Activated CD4-positive, alpha-beta T cell treated with anti-CD3 and anti-CD28 coated beads, Interleukin-2, amount 50 U/mL, for 24 hours (primary cell): ENCODE measurements at regions not wholly inside any gene's neighbourhood (a gene's known extent, or its start where the extent isn't known, plus 50 kb on each side); places are given as distances from the start of the nearest gene placed in this dataset.

Experiments
- DNase-seq, 2 donors: peaks; one replicate each; pipeline ENCODE4 v3.0.0-alpha.2; 2020; ENCODE audit warnings: low read depth in 1 of 2, low spot score in 1 of 2

DNA sequence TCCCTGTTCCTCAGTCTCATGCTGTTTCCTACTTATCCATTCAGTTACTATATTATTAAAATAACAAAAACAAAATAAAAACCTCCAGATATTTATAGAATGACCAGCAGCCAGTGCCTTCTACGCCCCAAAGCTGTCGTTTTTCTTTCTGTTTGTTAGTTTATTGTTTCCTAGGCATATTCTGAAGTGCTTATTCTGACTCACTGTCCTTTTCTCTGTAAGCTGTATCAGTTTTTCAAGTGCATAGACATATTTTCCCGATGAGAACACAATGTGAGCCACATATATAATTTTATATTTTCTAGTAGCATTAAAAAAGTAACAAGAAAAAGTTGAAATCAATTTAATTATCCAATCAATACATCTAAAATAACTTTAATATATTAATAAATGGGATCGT, 2158.6 kb upstream of the TENM3 start:
- DNase-seq, result no peak

DNA sequence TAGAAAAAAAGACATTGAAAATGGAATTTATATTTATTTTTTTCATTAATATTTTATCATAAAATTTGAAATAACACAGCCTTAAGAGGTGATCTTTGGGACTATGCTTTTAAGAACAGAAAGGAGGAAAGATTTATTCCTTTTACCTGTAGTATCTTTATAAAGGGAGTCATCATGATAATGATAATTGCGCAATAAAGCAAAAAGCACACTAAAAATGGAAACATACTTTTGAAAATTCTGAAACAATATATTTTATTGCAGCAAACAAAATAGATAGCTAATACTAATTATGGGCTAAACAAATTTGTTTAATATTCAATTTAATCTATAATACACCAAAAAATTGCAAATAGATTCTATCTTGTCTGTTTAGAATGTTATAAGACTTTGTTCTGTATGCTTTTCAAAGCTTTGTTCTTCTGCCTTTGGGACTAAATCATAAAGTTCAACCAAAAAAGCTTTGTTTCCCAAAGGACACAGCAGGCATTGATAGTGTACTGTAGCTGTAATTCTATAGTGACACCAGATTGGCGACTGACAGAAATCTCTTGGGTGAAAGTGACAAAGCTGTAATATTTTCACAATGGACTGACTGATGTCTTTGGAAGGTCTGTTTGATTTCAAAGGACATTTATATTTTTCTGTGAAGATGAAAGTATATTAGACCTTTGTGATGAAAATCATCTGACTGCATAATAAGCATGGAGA, 2156.6 kb upstream of the TENM3 start:
- DNase-seq, result no peak

DNA sequence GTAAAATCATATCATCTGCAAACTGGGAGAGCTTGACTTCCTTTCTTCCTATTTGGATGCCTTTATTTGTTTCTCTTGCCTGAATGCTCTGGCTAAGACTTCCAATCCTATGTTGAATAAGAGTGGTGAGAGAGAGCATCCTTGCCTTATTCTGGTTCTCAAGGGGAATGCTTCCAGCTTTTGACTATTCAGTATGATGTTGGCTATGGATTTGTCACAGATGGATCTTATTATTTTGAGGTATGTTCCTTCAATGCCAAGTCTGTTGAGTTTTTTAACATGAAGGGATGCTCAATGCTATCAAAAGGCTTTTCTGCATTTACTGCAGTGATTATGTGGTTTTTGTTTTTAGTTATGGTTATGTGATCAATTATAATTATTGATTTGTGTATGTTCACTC, 2144.6 kb upstream of the TENM3 start:
- DNase-seq, result no peak

DNA sequence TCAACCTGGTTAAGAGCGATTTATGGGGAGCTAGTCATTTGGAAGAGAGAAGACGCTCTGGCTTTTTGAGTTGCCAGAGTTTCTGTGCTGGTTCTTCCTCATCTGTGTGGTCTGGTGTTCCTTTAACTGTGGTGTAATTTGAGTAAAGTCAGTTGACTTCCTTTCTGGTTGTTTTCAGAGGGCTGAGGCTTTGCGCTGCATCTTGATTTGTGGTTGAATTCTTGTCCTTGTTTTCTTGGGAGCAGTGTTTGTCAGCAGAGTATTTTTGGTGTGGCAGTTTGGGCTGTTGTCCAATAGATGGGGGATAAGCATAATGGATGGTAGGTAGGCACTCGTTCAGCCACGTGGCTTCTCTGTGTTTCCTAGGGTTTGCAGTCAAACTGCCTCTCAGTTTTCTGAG, 2143.2 kb upstream of the TENM3 start:
- DNase-seq, result no peak

DNA sequence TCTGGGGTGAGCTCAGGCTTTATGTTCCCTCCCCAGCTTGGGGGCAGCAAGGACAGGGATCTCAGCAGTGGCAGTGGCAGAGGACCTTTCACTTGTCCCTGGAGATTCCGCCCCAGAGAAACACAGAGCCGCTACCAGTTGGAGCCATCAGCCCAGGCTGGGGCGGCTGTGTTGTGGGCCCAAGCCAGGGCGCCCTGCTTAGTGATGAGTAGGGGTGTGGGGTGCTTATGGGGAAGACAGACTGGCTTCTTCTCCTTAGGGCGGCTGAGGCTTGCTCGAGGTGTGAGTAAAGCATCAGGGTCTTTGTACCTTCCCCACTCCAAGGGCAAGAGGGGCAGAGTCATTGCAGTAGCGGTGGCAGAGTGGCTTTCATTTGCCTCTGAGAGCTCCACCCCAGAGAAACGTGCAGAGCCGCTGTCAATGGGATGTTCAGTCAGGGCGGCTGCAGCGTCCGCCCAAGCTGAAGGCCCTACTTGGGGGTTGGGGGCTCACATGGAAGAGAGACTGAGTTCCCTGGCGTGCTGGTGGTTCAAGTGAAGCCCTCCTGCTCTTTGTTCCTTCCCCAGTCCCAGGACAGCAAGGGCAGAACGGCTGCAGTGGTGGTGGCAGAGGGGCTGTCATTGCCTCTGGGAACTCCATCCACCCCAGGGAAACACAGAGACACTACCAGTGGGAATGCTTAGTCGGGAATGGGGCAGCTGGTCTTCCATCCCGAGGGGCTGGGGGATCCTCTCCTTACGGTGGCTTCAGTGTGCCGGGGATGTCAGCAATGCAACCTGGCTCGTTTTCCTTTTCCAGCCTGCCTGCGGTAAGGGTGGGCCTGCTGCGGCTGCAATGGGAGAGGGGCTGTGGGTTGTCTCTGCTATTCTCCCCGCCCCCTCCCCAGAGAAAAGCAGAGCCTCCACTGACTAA, 2142.5 kb upstream of the TENM3 start:
- DNase-seq, result no peak

DNA sequence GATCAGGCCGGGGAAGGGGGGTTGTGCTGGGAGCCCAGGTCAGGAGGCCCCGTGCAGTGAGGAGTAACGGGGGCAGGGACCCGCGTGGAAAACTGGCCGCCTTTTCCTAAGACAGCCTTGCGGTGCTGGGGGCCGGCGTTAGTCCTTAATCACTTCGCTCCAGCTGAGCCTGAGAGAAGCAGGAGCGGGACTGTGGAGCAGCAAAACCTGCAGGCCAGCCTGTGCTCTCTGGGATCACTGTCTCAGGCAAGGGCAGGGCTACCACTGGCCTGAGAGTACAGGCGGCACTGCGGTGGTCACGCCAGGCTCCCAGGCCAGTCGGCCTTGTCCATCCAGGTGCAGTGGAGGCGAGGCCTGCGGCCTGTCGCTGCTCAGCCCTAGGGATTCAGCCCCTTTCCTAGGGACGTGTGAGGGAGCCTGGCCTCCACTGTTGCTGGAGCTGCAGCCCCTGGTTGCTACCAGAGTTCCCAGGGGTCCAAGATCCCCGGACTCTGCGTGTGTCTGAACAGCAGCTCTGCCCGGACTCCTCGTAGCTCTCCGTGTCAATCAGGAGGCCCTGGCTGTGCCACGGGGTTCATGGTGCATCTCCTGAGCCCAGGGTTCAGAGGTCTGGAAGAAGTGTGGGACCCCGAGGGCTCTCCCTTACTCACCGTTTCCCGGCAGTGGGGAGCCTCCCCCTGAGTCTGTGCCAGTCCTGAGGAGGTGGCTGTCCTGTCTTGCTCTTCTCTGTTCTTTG, 2141.7 kb upstream of the TENM3 start:
- no peak for DNase-seq

DNA sequence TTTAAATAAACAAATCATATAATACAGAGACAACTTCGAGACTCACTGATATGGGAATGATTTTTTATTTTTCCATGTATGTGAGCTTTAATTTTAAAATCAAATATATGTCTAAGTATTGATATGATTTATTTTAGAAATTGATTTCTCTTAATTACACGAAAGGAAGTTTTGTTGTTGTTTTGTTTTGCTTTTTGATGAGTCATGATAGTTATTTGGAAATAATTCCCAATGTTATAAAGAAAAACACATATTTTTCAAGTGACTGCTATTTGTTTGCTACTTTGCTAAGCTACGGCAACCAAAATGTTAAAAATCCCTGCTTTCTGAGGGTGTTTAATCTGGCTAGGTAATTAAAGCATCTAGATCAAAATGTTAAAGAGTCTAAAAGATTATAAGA, 2139.4 kb upstream of the TENM3 start:
- DNase-seq, result no peak

DNA sequence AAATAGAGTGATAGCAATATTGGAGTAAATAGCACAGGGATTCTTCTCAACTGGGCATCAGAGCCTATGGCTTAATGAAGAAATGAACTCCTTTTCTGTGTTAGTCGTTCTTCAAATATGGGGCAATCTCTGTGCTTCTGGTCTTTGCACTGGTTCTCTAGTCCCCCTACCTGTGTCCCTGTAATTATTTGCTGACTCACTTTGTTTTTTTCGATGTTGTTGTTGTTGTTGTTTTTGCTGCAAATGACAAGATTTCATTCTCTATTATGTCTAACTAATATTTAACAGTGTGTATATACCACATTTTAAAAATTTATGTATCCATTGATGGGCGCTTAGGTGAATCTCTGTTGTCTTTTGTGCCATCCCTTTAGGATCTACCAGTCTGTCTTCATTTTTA, 2137.8 kb upstream of the TENM3 start:
- no peak for DNase-seq

DNA sequence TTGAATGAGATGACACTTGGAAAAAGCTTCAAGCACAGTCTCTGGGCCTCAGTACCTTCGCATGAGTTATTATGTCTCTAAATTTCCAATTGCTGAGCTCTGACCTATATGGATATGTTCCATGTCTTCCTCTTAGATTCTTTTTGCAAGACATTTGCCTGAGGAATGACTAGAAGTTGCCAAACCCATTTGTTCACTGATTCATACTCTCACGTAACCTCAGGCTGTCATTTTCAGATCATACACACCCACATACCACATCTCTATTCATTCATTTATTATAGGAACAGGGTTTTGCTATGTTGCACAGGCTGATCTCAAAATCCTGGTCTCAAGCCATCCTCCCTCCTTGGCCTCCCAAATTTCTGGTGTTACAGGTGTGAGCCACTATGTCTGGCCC, 2137.1 kb upstream of the TENM3 start:
- no peak for DNase-seq

DNA sequence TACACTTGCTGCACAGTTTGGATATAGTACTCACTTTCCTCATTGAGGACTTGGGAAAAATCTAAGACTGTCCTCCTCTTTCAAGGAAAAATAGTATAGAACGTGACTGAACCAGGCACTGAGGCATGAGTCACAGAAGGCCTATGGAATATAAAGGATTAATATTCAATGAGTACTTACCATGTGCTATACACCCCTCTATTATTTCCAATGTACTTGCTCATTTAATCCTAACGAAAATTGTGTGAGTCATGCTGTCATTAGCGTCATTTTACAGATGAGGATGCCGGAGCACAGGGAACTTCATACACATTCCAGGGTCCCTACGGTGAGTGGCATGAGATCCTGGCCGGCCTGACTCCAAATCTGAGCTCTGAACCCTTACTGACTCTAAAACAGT, 2136.2 kb upstream of the TENM3 start:
- no peak for DNase-seq

DNA sequence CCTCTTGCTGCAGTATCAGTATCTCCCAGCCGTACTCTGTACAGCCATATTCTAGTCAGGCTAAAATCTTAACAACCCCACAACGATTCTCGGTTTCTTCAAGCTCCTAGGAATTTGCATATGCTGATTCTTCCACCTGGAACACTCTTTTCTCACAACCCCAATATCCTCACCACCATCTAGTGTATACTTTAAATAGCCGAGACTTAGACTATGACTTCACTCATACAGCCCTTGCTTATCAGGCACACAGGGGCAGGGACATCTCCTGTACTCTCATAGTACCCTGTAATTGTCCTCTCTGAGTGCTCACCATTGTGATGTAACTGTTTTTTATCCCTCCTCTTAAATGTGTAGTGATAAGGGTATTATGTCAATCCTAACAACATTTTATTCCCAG, 2126.4 kb upstream of the TENM3 start:
- no peak for DNase-seq

DNA sequence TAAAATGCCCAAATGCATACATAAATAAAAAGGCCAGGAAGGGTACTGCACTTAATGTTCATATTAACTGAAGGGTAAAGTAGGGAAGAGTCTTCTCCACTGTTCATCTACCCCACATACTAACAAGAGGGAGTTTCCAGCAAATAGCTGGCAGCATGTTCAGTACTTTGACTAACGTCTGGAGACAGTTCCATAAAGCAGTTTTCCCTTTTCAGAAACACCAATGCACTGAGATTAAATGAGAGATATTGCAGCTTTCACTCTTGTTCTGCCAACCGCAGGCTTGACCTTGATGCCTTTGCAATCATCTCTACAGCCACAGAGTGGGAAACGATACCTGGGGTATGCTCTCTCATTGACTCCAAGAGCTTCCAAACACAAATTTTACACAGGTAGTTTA, 2123.1 kb upstream of the TENM3 start:
- no peak for DNase-seq

DNA sequence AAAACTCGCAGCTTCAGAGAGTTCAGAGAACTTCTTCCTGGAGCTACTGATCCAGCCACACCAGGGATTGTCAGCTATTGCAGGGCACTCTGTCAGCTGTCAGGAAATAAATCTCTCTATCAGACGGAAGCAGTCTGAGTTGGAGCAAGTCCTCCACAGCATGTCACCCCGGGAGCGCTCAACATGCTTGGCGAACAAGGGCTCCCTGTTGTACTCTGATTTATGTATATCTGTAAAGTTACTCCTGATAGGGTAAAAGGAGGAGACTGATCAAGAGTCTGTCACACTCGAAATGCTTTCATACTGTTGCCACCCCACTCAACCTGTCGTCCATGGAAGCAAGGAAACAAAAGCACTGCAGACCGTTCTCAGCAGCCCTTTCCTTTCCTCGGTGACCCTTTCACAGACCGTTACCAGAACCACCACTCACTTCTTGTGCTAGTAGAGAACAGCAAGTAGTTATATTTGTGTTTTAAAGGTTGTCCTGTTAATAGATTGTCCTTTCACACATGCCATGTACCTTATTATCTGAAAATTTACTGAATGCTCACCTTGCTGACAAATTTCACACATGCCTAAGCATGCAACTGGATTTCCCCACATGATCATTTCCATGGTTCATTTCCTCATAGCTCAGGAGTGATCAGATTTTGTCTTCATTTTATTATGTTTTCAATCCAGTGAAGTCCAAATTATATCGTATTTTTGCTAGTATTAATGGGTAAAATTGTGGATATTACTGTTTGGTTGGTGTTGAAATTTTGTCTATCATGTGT, 2108.9 kb upstream of the TENM3 start:
- DNase-seq, result no peak

DNA sequence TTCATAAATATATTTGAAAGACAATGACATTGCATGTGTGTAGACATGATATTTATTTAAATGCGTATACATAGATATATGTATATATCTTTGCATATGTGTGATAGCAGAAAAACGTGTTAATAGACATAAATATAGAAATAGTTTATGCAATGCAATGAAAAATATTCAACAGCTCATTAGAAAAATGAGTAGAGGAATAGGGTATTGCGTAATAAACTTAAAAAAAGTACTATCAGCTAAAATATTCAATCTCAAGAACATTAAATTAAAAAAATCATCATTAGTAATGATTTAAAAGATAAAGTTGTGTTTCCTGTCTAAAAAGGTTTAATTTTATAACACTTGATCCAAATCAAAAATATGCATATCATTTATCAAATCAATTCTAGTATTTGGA, 2101.5 kb upstream of the TENM3 start:
- no peak for DNase-seq

DNA sequence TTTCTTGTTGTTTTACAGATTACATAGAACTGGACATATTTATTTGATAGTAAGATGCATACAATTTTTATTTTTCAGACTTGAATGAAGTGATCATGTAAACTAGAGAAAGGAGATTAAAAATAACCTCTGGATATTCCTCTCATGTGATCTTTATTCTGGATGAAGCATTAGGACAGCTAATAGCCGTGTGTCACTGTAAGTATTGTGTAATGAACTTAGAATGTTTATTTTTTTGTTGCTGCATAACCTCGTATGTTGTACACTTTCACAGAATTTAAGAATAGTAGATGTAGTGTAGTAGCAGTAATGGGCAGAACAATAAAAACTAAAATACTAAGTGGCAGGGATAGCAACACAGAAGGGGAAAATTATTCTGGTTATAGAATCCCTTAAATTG, 2094.5 kb upstream of the TENM3 start:
- no peak for DNase-seq

DNA sequence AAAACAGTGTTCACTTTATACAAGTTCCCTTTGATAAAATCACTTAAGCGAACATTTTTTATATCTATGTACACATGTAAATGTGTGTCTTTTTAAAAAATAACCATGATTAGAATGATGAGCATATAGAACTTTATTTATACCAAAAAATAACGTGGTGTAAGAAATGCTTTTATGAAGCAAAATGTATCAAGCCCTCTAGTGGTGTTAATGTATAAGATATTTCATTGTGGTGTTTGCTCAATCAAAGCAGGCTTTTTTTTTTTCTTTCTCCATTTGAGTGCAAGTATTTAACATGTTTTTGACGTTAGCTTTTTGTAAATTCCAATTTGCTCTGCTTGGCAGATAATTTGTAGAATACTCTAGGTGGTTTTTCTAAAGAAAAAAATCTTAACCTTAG, 2092.4 kb upstream of the TENM3 start:
- no peak for DNase-seq

DNA sequence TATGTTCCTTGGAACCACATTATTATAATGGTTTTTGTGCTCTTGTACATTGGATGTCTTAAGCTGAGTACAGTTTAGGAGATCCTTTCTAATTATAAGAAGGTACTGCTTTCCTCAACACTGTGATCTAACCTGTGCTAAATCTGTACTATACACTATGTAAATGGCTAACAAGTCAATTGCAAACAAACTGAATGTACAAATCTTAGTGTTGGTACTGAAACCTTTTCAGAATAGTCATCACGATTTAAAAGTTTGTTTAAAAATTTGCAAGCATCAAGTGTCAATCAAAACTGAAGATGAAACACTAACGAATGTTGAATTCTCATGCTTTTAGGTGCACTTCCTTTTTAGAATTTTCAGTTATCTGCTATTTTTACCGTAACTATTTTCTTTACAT, 2090.4 kb upstream of the TENM3 start:
- no peak for DNase-seq

DNA sequence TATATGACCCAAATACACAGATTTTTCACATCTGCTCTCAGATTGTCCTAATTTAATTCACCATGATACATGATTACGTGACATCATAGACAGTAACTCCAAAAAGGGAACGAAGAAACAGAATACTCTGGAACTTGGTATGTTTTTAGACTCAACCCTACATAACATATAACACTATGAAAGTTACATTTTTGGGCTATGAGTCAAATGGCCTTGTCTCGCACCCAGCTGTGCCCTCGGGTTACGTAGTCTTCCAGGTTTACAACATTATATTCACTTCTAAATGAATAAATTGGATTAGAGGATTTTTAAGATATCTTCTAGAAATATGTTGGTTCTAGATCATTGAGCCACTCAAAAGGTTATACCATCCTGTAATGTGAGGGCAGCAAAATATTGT, 2089.6 kb upstream of the TENM3 start:
- no peak for DNase-seq

DNA sequence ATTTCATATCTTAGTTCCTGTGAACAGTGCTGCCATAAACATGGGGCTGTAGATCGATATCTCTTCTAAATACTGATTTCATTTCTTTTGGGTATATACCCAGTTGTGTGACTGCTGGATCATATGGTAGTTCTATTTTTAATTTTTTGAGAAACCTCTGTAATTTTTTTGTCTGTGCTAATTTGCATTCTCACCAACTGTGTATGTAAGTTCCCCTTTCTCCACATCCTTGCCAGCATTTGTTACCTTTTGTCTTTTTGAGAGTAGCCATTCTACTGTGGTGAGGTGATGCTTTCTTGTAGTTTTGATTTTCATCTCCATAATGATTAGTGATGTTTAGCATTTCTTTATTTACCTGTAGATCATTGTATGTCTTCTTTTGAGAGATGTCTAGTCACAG, 2086.5 kb upstream of the TENM3 start:
- DNase-seq, result no peak

DNA sequence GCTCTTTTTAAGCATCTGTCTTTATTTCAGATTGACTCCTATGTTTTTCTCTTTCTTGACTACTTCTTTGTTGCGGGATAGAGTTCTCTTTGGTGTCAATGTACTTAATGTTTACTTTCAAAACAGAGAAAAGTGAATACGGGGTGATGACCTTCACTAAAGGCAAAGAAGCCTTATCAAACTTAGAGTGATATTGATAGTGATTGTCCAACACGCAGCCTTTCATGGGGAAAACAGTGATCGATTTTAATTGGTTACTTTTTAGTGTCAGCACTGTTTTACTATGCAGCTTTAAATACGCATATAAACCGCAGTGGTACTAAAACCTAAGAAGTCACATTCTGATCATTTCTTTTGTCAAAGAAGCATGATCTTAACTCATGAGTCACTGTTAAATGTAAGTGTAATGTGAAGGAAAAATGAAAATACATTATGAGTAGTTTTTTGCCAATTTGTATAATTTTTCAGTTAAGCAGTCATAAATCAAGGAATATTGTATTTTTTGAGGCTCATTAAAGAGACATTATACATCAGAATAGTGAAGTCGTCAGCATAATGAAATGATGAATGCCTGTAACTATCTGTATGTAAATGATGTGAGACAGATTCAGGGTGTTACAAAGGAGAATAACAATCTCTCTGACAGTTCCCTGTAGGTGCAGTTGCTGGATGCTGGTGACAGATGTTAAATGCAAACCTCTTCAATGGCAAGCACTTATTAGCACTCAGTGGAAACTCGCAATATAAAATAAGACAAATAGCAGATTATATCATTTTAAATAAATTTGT, 2082.8 kb upstream of the TENM3 start:
- DNase-seq, result no peak
